Activated CD8-positive, alpha-beta memory T cell treated with anti-CD3 and anti-CD28 coated beads for 36 hours (primary cell): ENCODE measurements at regions not wholly inside any gene's neighbourhood (a gene's known extent, or its start where the extent isn't known, plus 50 kb on each side); places are given as distances from the start of the nearest gene placed in this dataset.
"Not testable (repeated sequence)": the region's sequence is repeated elsewhere in the genome, so short reads cannot be mapped to it uniquely, and the experiment has no call there.

Experiments used
- CTCF ChIA-PET: fragments of 350-600 bp; sonication (Branson Sonifier 250); formaldehyde crosslinking; loops from one replicate; lab custom pipeline; 2021; ENCODE audit warnings: antibody characterized with exemption; lab: Charles Lee
- POLR2A ChIA-PET: fragments of 350-600 bp; sonication (Branson Sonifier 250); formaldehyde crosslinking; loops from one replicate; lab custom pipeline; 2021; ENCODE audit warnings: antibody characterized with exemption; lab: Charles Lee

- ChIA-PET CTCF (no interaction called here), POLR2A (no interaction called here)
These were observed 151.7 kb upstream of the TAS2R1 start for GRCh38 chr5:9781890-9782289.

- ChIA-PET POLR2A (no interaction called here), CTCF (no interaction called here)
These were observed 151.1 kb upstream of the TAS2R1 start for GRCh38 chr5:9781275-9781674.

GRCh38 chr5:9780501-9780900 is 150.3 kb upstream of the TAS2R1 start:
- CTCF ChIA-PET, result no interaction called here

GRCh38 chr5:9776525-9776924 is 146.4 kb upstream of the TAS2R1 start:
- ChIA-PET POLR2A (no interaction called here), CTCF (no interaction called here)

More at GRCh38 chr5:9780501-9780900, 150.3 kb upstream of the TAS2R1 start:
- POLR2A ChIA-PET, result no interaction called here

- CTCF ChIA-PET, result no interaction called here
- POLR2A ChIA-PET, result no interaction called here
These were observed 145.2 kb upstream of the TAS2R1 start for GRCh38 chr5:9775339-9775738.

GRCh38 chr5:9774472-9775079 is 144.4 kb upstream of the TAS2R1 start:
- POLR2A ChIA-PET, result no interaction called here
- CTCF ChIA-PET, result no interaction called here

GRCh38 chr5:9771079-9771478 is 140.9 kb upstream of the TAS2R1 start:
- ChIA-PET CTCF (no interaction called here), POLR2A (no interaction called here)

GRCh38 chr5:9766581-9766980 is 136.4 kb upstream of the TAS2R1 start:
- CTCF ChIA-PET, result no interaction called here
- POLR2A ChIA-PET, result no interaction called here

GRCh38 chr5:9765419-9766140 is 135.4 kb upstream of the TAS2R1 start:
- POLR2A ChIA-PET, result no interaction called here
- CTCF ChIA-PET, result no interaction called here

GRCh38 chr5:9761706-9762105 is 131.6 kb upstream of the TAS2R1 start:
- CTCF ChIA-PET, result no interaction called here

GRCh38 chr5:9752670-9753069 is 122.5 kb upstream of the TAS2R1 start:
- CTCF ChIA-PET, POLR2A ChIA-PET: not testable (repeated sequence)

More at GRCh38 chr5:9761706-9762105, 131.6 kb upstream of the TAS2R1 start:
- POLR2A ChIA-PET, result no interaction called here

- ChIA-PET POLR2A (no interaction called here), CTCF (no interaction called here)
These were observed 113.4 kb upstream of the TAS2R1 start for GRCh38 chr5:9743507-9743906.

- POLR2A ChIA-PET, result no interaction called here
These were observed 112.7 kb upstream of the TAS2R1 start for GRCh38 chr5:9742848-9743247.

GRCh38 chr5:9739135-9739534 is 109.0 kb upstream of the TAS2R1 start:
- POLR2A ChIA-PET, result no interaction called here
- CTCF ChIA-PET, result no interaction called here

More at GRCh38 chr5:9742848-9743247, 112.7 kb upstream of the TAS2R1 start:
- CTCF ChIA-PET, result no interaction called here

GRCh38 chr5:9737265-9737664 is 107.1 kb upstream of the TAS2R1 start:
- POLR2A ChIA-PET, result no interaction called here

GRCh38 chr5:9733486-9733885 is 103.3 kb upstream of the TAS2R1 start:
- ChIA-PET POLR2A (no interaction called here), CTCF (no interaction called here)

More at GRCh38 chr5:9737265-9737664, 107.1 kb upstream of the TAS2R1 start:
- CTCF ChIA-PET, result no interaction called here

GRCh38 chr5:9731159-9731558 is 101.0 kb upstream of the TAS2R1 start:
- ChIA-PET POLR2A (no interaction called here), CTCF (no interaction called here)

- POLR2A ChIA-PET, result no interaction called here
These were observed 98.1 kb upstream of the TAS2R1 start for GRCh38 chr5:9728261-9728660.

GRCh38 chr5:9726931-9727330 is 96.8 kb upstream of the TAS2R1 start:
- ChIA-PET POLR2A (no interaction called here), CTCF (no interaction called here)

More at GRCh38 chr5:9728261-9728660, 98.1 kb upstream of the TAS2R1 start:
- CTCF ChIA-PET, result no interaction called here

GRCh38 chr5:9725265-9725664 is 95.1 kb upstream of the TAS2R1 start:
- POLR2A ChIA-PET, CTCF ChIA-PET: not testable (repeated sequence)

GRCh38 chr5:9724707-9725106 is 94.6 kb upstream of the TAS2R1 start:
- CTCF ChIA-PET, result no interaction called here
- POLR2A ChIA-PET, result no interaction called here
